Keratinocyte (primary cell): ENCODE measurements at regions not wholly inside any gene's neighbourhood (a gene's known extent, or its start where the extent isn't known, plus 50 kb on each side); places are given as distances from the start of the nearest gene placed in this dataset.

ENCODE experiments used
- DNase-seq: peaks from one replicate; pipeline ENCODE4 v3.0.0-alpha.2; 2011; ENCODE audit warnings: low read depth, missing footprints, low spot score
- FAIRE-seq: peaks from 2 replicates; lab custom pipeline; 2011; peaks lifted over from hg19 to GRCh38; lab: Jason Lieb, UNC
- H2AFZ ChIP-seq: 2 replicates; pipeline ENCODE4 v1.6.0; 2012; ENCODE audit warnings: low read length, control low read depth, inconsistent platforms; ENCODE audit not compliant: control insufficient read depth
- H3K27ac ChIP-seq: 2 replicates; pipeline ENCODE4 v1.5.1; 2011; ENCODE audit warnings: low read length; ENCODE audit not compliant: control insufficient read depth, insufficient read depth
- H3K27me3 ChIP-seq: 3 replicates; pipeline ENCODE4 v1.6.0; 2011; ENCODE audit warnings: low read length; ENCODE audit not compliant: control insufficient read depth, insufficient read depth; ENCODE audit errors: extremely low read depth
- H3K36me3 ChIP-seq, 2 experiments: 2 replicates in 1 of 2; 3 replicates in 1 of 2; pipeline ENCODE4 v1.5.1; 2011; ENCODE audit warnings: low read length in 2 of 2, mild to moderate bottlenecking in 1 of 2; ENCODE audit not compliant: control insufficient read depth in 2 of 2, insufficient read depth in 2 of 2; ENCODE audit errors: extremely low read depth in 1 of 2
- H3K4me1 ChIP-seq: 3 replicates; pipeline ENCODE4 v1.5.1; 2011; ENCODE audit warnings: low read length; ENCODE audit not compliant: control insufficient read depth, insufficient read depth; ENCODE audit errors: extremely low read depth
- H3K4me2 ChIP-seq: 3 replicates; pipeline ENCODE4 v1.6.0; 2011; ENCODE audit warnings: low read depth, low read length; ENCODE audit not compliant: control insufficient read depth, insufficient read depth; ENCODE audit errors: extremely low read depth
- H3K4me3 ChIP-seq, 3 experiments: fragments of 200-600 bp in 1 of 3; sonication (generic) in 1 of 3; 2 replicates in 2 of 3; 3 replicates in 1 of 3; pipeline ENCODE4 v1.5.1; 2011 to 2016; ENCODE audit warnings: low read length in 3 of 3, mild to moderate bottlenecking in 3 of 3, control low read depth in 2 of 3, inconsistent platforms in 1 of 3, low read depth in 1 of 3, mixed read lengths in 1 of 3, mixed run types in 1 of 3, moderate library complexity in 1 of 3; ENCODE audit not compliant: control insufficient read depth in 2 of 3, insufficient read depth in 2 of 3; ENCODE audit errors: extremely low read depth in 1 of 3
- H3K79me2 ChIP-seq: 2 replicates; pipeline ENCODE4 v1.6.0; 2012; ENCODE audit warnings: low read length; ENCODE audit not compliant: control insufficient read depth, insufficient read depth
- H3K9ac ChIP-seq: 3 replicates; pipeline ENCODE4 v1.6.0; 2011; ENCODE audit warnings: low read length; ENCODE audit not compliant: control insufficient read depth, insufficient read depth; ENCODE audit errors: extremely low read depth
- H3K9me1 ChIP-seq: 3 replicates; pipeline ENCODE4 v1.6.0; 2011; ENCODE audit warnings: low read length; ENCODE audit not compliant: control insufficient read depth, insufficient read depth; ENCODE audit errors: extremely low read depth
- H3K9me3 ChIP-seq: 2 replicates; pipeline ENCODE4 v1.5.1; 2012; ENCODE audit warnings: low read depth, low read length; ENCODE audit not compliant: control insufficient read depth
- H4K20me1 ChIP-seq: 3 replicates; pipeline ENCODE4 v1.6.0; 2011; ENCODE audit warnings: low read length; ENCODE audit not compliant: control insufficient read depth, insufficient read depth; ENCODE audit errors: extremely low read depth
- CTCF ChIP-seq, 3 experiments: IDR thresholded peaks in 1 of 3; conservative IDR thresholded peaks in 1 of 3; optimal IDR thresholded peaks in 1 of 3; 2 replicates in 2 of 3; 3 replicates in 1 of 3; pipeline versions ENCODE3 to v1.5.1; 2011; ENCODE audit warnings: low read length in 3 of 3, mild to moderate bottlenecking in 3 of 3, moderate library complexity in 2 of 3, control low read depth in 1 of 3, inconsistent platforms in 1 of 3; ENCODE audit not compliant: insufficient read depth in 2 of 3; ENCODE audit errors: extremely low read depth in 1 of 3
- EZH2 ChIP-seq: IDR thresholded peaks from one replicate; pipeline ENCODE4 v1.6.1; 2012; ENCODE audit warnings: inconsistent platforms, mild to moderate bottlenecking, low read length, moderate library complexity
- dilution Hi-C: fragments of 300-500 bp; cut with MboI; formaldehyde crosslinking; loops from one replicate; pipeline ENCODE4 v1.7.0; 2020; ENCODE audit warnings: low sequenced_read_pairs; ENCODE audit not compliant: extremely low pct_ligation_motif_present

- Histone ChIP-seq H3K9me3 (no peaks in the 10 kb centered on the region), H3K36me3 (no peaks in the 10 kb centered on the region), H3K9ac (no peak overlapping the region), H3K4me2 (no peak overlapping the region), H3K79me2 (no peaks in the 10 kb centered on the region), H3K27ac (no peak overlapping the region), H3K9me1 (no peaks in the 10 kb centered on the region), H3K4me3 (no peak overlapping the region), H4K20me1 (no peaks in the 10 kb centered on the region), H2AFZ (no peak overlapping the region), H3K27me3 (peaks cover 3% of the 10 kb centered on the region), H3K4me1 (peaks cover 14% of the 10 kb centered on the region)
- FAIRE-seq (no peak), DNase-seq (no peak)
- dilution Hi-C loops: no loop called here
- no peak for TF ChIP-seq EZH2
- no peak for TF ChIP-seq CTCF (optimal IDR thresholded peaks at IDR 0.05 in 1 of 3, IDR thresholded peaks at IDR 0.05 in 1 of 3, conservative IDR thresholded peaks at IDR 0.05 in 1 of 3; ENCODE audit: extremely low read depth in 1 of 3, insufficient read depth in 2 of 3, low read length in 3 of 3)
Measured at GRCh38 chr2:71947809-71948208, 199.9 kb downstream of the CYP26B1 start.

GRCh38 chr2:71945603-71945959, 202.1 kb downstream of the CYP26B1 start:
- Histone ChIP-seq H3K9me3 (no peaks in the 10 kb centered on the region), H3K9ac (no peak overlapping the region), H4K20me1 (no peaks in the 10 kb centered on the region), H3K27ac (no peak overlapping the region), H3K4me3 (no peak overlapping the region), H3K79me2 (no peaks in the 10 kb centered on the region), H3K4me2 (no peak overlapping the region), H3K4me1 (no peaks in the 10 kb centered on the region), H3K9me1 (no peaks in the 10 kb centered on the region), H3K27me3 (peaks cover 3% of the 10 kb centered on the region), H2AFZ (no peak overlapping the region), H3K36me3 (no peaks in the 10 kb centered on the region)
- TF ChIP-seq EZH2 (no peak), CTCF (optimal IDR thresholded peaks at IDR 0.05 in 1 of 3, IDR thresholded peaks at IDR 0.05 in 1 of 3, conservative IDR thresholded peaks at IDR 0.05 in 1 of 3; ENCODE audit: extremely low read depth in 1 of 3, insufficient read depth in 2 of 3, low read length in 3 of 3) (no peak)
- DNase-seq (no peak), FAIRE-seq (no peak)
- dilution Hi-C loops: no loop called here
